Gastroesophageal sphincter (tissue), 3 donors: ENCODE measurements at regions not wholly inside any gene's neighbourhood (a gene's known extent, or its start where the extent isn't known, plus 50 kb on each side); places are given as distances from the start of the nearest gene placed in this dataset.

Experiments used
- CTCF ChIP-seq, 4 experiments: fragments of 200-600 bp in 2 of 4; fragments of 450-650 bp in 2 of 4; sonication (generic) in 1 of 4; IDR thresholded peaks; one replicate each; pipeline ENCODE4 v1.5.1; 2017 to 2019; ENCODE audit warnings: antibody characterized with exemption in 4 of 4, mild to moderate bottlenecking in 2 of 4, moderate library complexity in 2 of 4
- EP300 ChIP-seq: sonication (generic); formaldehyde crosslinking; IDR thresholded peaks from one replicate; pipeline ENCODE4 v1.6.1; 2017; ENCODE audit warnings: antibody characterized with exemption, mild to moderate bottlenecking

DNA sequence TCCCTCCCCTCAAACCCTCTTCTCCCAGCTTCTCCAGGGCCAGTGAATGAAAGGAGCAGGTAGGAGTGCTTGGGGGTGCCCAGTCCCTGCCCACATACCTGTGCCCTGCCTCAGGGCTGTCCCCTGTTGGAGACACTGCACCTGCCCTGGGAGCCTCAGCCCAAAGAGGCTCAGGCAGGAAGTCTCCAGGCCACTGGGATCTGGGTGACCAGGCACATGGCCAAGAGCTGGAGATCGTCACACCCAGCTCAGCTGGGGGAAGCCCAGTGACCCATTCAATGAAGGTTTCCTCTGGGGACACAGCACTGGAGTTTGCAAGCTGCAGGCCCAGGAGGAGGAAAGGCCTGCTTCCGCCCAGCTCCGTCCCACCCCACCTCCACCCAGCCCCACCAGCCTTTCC, 156.4 kb downstream of the ZFP36L2 start:
- no peak for TF ChIP-seq EP300
- TF ChIP-seq CTCF (IDR thresholded peaks at IDR 0.05) = no peak
